LNCaP clone FGC (cell line): ENCODE measurements at regions not wholly inside any gene's neighbourhood (a gene's known extent, or its start where the extent isn't known, plus 50 kb on each side); places are given as distances from the start of the nearest gene placed in this dataset.
A peak's percentile ranks its signal among the peaks of the same experiment; 100 is the strongest.

Experiments used
- DNase-seq: peaks from one replicate; pipeline ENCODE4 v3.0.0-alpha.2; 2011; ENCODE audit warnings: low read depth
- H3K4me3 ChIP-seq: 2 replicates; pipeline ENCODE4 v1.5.1; 2011; ENCODE audit warnings: mild to moderate bottlenecking, low read depth, low read length, control low read depth
- CTCF ChIP-seq: IDR thresholded peaks from 2 replicates; pipeline ENCODE4 v1.5.1; 2012; ENCODE audit warnings: mild to moderate bottlenecking; ENCODE audit not compliant: control insufficient read depth, insufficient read depth; ENCODE audit errors: extremely low read depth

GRCh38 chr5:73388306-73388684 lies 60.3 kb downstream of the FOXD1 start:
- DNase-seq = no peak
- TF ChIP-seq CTCF = no peak
- H3K4me3 ChIP-seq = no peak overlapping the region

- no peak overlapping the region for H3K4me3 ChIP-seq
These were observed 60.8 kb downstream of the FOXD1 start for GRCh38 chr5:73387601-73388305.

GRCh38 chr5:73387149-73387591 lies 61.4 kb downstream of the FOXD1 start:
- peak; percentile 33 for TF ChIP-seq CTCF
- no peak overlapping the region for H3K4me3 ChIP-seq
- DNase-seq = no peak

More at GRCh38 chr5:73387601-73388305, 60.8 kb downstream of the FOXD1 start:
- DNase-seq = no peak
- no peak for TF ChIP-seq CTCF

- no peak for DNase-seq
- no peak overlapping the region for H3K4me3 ChIP-seq
- no peak for TF ChIP-seq CTCF
These were observed 63.7 kb downstream of the FOXD1 start for GRCh38 chr5:73384861-73385260.

- no peak for TF ChIP-seq CTCF
- no peak overlapping the region for H3K4me3 ChIP-seq
- DNase-seq = no peak
These were observed 66.2 kb downstream of the FOXD1 start for GRCh38 chr5:73382401-73382740.

GRCh38 chr5:73381590-73382400 lies 66.8 kb downstream of the FOXD1 start:
- no peak for DNase-seq
- no peak overlapping the region for H3K4me3 ChIP-seq
- TF ChIP-seq CTCF = no peak
